Activated naive CD8-positive, alpha-beta T cell (primary cell): ENCODE measurements at regions not wholly inside any gene's neighbourhood (a gene's known extent, or its start where the extent isn't known, plus 50 kb on each side); places are given as distances from the start of the nearest gene placed in this dataset.

ENCODE experiments used
- H3K27ac Mint-ChIP-seq: one replicate; pipeline ENCODE4 v1.8.0; 2021; ENCODE audit warnings: mixed read lengths
- H3K27me3 Mint-ChIP-seq: one replicate; pipeline ENCODE4 v1.8.0; 2021; ENCODE audit warnings: mixed read lengths
- H3K36me3 Mint-ChIP-seq: one replicate; pipeline ENCODE4 v1.8.0; 2021; ENCODE audit warnings: mixed read lengths
- H3K4me1 Mint-ChIP-seq: one replicate; pipeline ENCODE4 v1.8.0; 2021; ENCODE audit warnings: low read depth, mixed read lengths
- H3K4me3 Mint-ChIP-seq: one replicate; pipeline ENCODE4 v1.8.0; 2021; ENCODE audit warnings: mild to moderate bottlenecking, mixed read lengths
- H3K9me3 Mint-ChIP-seq: one replicate; pipeline ENCODE4 v1.8.0; 2021; ENCODE audit warnings: low read depth, mixed read lengths

- Mint-ChIP-seq H3K9me3 (no peaks in the 10 kb centered on the region), H3K4me1 (peaks cover 2% of the 10 kb centered on the region), H3K36me3 (no peaks in the 10 kb centered on the region), H3K4me3 (no peak overlapping the region), H3K27me3 (peaks cover 10% of the 10 kb centered on the region), H3K27ac (no peak overlapping the region)
These were observed 64.2 kb upstream of the OTOS start for GRCh38 chr2:240204431-240205276.

- peaks cover 2% of the 10 kb centered on the region for H3K4me1 Mint-ChIP-seq
- no peak overlapping the region for H3K4me3 Mint-ChIP-seq
- H3K36me3 Mint-ChIP-seq: no peaks in the 10 kb centered on the region
- H3K27me3 Mint-ChIP-seq: peaks cover 10% of the 10 kb centered on the region
- H3K27ac Mint-ChIP-seq: no peak overlapping the region
- no peaks in the 10 kb centered on the region for H3K9me3 Mint-ChIP-seq
These were observed 64.9 kb upstream of the OTOS start for GRCh38 chr2:240205348-240205747.

- Mint-ChIP-seq H3K27ac (no peak overlapping the region), H3K4me3 (no peak overlapping the region), H3K9me3 (no peaks in the 10 kb centered on the region), H3K36me3 (no peaks in the 10 kb centered on the region), H3K4me1 (peaks cover 2% of the 10 kb centered on the region), H3K27me3 (peaks cover 10% of the 10 kb centered on the region)
These were observed 65.3 kb upstream of the OTOS start for GRCh38 chr2:240205772-240206171.

- peaks cover 2% of the 10 kb centered on the region for H3K4me1 Mint-ChIP-seq
- no peaks in the 10 kb centered on the region for H3K36me3 Mint-ChIP-seq
- H3K9me3 Mint-ChIP-seq: no peaks in the 10 kb centered on the region
- no peak overlapping the region for H3K27ac Mint-ChIP-seq
- H3K27me3 Mint-ChIP-seq: peaks cover 8% of the 10 kb centered on the region
- H3K4me3 Mint-ChIP-seq: no peak overlapping the region
These were observed 66.2 kb upstream of the OTOS start for GRCh38 chr2:240206630-240207029.

- no peaks in the 10 kb centered on the region for H3K36me3 Mint-ChIP-seq
- no peak overlapping the region for H3K4me3 Mint-ChIP-seq
- H3K27ac Mint-ChIP-seq: no peak overlapping the region
- H3K4me1 Mint-ChIP-seq: peaks cover 2% of the 10 kb centered on the region
- peaks cover 8% of the 10 kb centered on the region for H3K27me3 Mint-ChIP-seq
- no peaks in the 10 kb centered on the region for H3K9me3 Mint-ChIP-seq
These were observed 67.2 kb upstream of the OTOS start for GRCh38 chr2:240207661-240208060.

- Mint-ChIP-seq H3K27ac (no peak overlapping the region), H3K36me3 (no peaks in the 10 kb centered on the region), H3K27me3 (peaks cover 8% of the 10 kb centered on the region), H3K4me3 (no peak overlapping the region), H3K9me3 (no peaks in the 10 kb centered on the region), H3K4me1 (peaks cover 2% of the 10 kb centered on the region)
These were observed 67.6 kb upstream of the OTOS start for GRCh38 chr2:240208096-240208495.

- peaks cover 2% of the 10 kb centered on the region for H3K4me1 Mint-ChIP-seq
- no peak overlapping the region for H3K4me3 Mint-ChIP-seq
- H3K9me3 Mint-ChIP-seq: no peaks in the 10 kb centered on the region
- H3K27me3 Mint-ChIP-seq: peaks cover 6% of the 10 kb centered on the region
- H3K27ac Mint-ChIP-seq: no peak overlapping the region
- H3K36me3 Mint-ChIP-seq: no peaks in the 10 kb centered on the region
These were observed 68.3 kb upstream of the OTOS start for GRCh38 chr2:240208631-240209211.

GRCh38 chr2:240209493-240209892 is 69.0 kb upstream of the OTOS start:
- no peaks in the 10 kb centered on the region for H3K9me3 Mint-ChIP-seq
- H3K4me3 Mint-ChIP-seq: no peak overlapping the region
- H3K27me3 Mint-ChIP-seq: peaks cover 4% of the 10 kb centered on the region
- no peaks in the 10 kb centered on the region for H3K36me3 Mint-ChIP-seq
- H3K27ac Mint-ChIP-seq: no peak overlapping the region
- H3K4me1 Mint-ChIP-seq: peaks cover 2% of the 10 kb centered on the region

GRCh38 chr2:240210198-240210965 is 69.9 kb upstream of the OTOS start:
- Mint-ChIP-seq H3K36me3 (no peaks in the 10 kb centered on the region), H3K4me3 (no peak overlapping the region), H3K4me1 (peaks cover 2% of the 10 kb centered on the region), H3K27me3 (no peaks in the 10 kb centered on the region), H3K9me3 (no peaks in the 10 kb centered on the region), H3K27ac (no peak overlapping the region)

GRCh38 chr2:240211096-240211495 is 70.6 kb upstream of the OTOS start:
- H3K4me3 Mint-ChIP-seq: no peak overlapping the region

GRCh38 chr2:240211598-240212424 is 71.4 kb upstream of the OTOS start:
- H3K27me3 Mint-ChIP-seq: no peaks in the 10 kb centered on the region
- H3K36me3 Mint-ChIP-seq: no peaks in the 10 kb centered on the region
- no peaks in the 10 kb centered on the region for H3K4me1 Mint-ChIP-seq
- no peak overlapping the region for H3K27ac Mint-ChIP-seq
- H3K4me3 Mint-ChIP-seq: no peak overlapping the region
- no peaks in the 10 kb centered on the region for H3K9me3 Mint-ChIP-seq

More at GRCh38 chr2:240211096-240211495, 70.6 kb upstream of the OTOS start:
- Mint-ChIP-seq H3K9me3 (no peaks in the 10 kb centered on the region), H3K36me3 (no peaks in the 10 kb centered on the region), H3K4me1 (no peaks in the 10 kb centered on the region), H3K27me3 (no peaks in the 10 kb centered on the region), H3K27ac (no peak overlapping the region)

GRCh38 chr2:240212425-240213225 is 72.2 kb upstream of the OTOS start:
- no peaks in the 10 kb centered on the region for H3K27me3 Mint-ChIP-seq
- H3K27ac Mint-ChIP-seq: no peak overlapping the region
- H3K4me1 Mint-ChIP-seq: no peaks in the 10 kb centered on the region
- H3K9me3 Mint-ChIP-seq: no peaks in the 10 kb centered on the region
- H3K36me3 Mint-ChIP-seq: no peaks in the 10 kb centered on the region
- no peak overlapping the region for H3K4me3 Mint-ChIP-seq

- no peak overlapping the region for H3K4me3 Mint-ChIP-seq
- no peaks in the 10 kb centered on the region for H3K27me3 Mint-ChIP-seq
- no peak overlapping the region for H3K27ac Mint-ChIP-seq
- no peaks in the 10 kb centered on the region for H3K36me3 Mint-ChIP-seq
- no peaks in the 10 kb centered on the region for H3K9me3 Mint-ChIP-seq
- H3K4me1 Mint-ChIP-seq: no peaks in the 10 kb centered on the region
These were observed 72.7 kb upstream of the OTOS start for GRCh38 chr2:240213226-240213475.
